OCI-LY7 (cell line): ENCODE measurements at regions not wholly inside any gene's neighbourhood (a gene's known extent, or its start where the extent isn't known, plus 50 kb on each side); places are given as distances from the start of the nearest gene placed in this dataset.

ENCODE experiments used
- BruUV-seq: library from RNA; stranded (reverse); fragments of 400-500 nt; replicated peaks from 2 replicates; lab custom pipeline; 2021; lab: Mats Ljungman, UMichigan
- CTCF ChIA-PET: fragments of 300-600 bp; sonication (Branson Sonifier 250); formaldehyde crosslinking; loops from one replicate; lab custom pipeline; 2022; ENCODE audit warnings: antibody characterized with exemption; ENCODE audit not compliant: unreplicated experiment; lab: Charles Lee
- POLR2A ChIA-PET: fragments of 300-600 bp; sonication (Branson Sonifier 250); formaldehyde crosslinking; loops from one replicate; lab custom pipeline; 2022; ENCODE audit warnings: antibody characterized with exemption; lab: Charles Lee
- DNase-seq: peaks from one replicate; pipeline ENCODE4 v3.0.0-alpha.2; 2015; ENCODE audit warnings: low spot score
- H2AFZ ChIP-seq: fragments of 200-600 bp; sonication (generic), shearing (Covaris generic); 2 replicates; pipeline ENCODE4 v1.6.1; 2014; ENCODE audit warnings: mild to moderate bottlenecking, antibody characterized with exemption, low read length, moderate library complexity
- H3K27ac ChIP-seq: fragments of 200-600 bp; sonication (generic); 2 replicates; pipeline ENCODE4 v1.5.1; 2014; ENCODE audit warnings: mixed run types, low read depth, mild to moderate bottlenecking, moderate library complexity, low read length, inconsistent platforms; ENCODE audit not compliant: poor library complexity, severe bottlenecking
- H3K36me3 ChIP-seq: fragments of 200-600 bp; sonication (generic); 2 replicates; pipeline ENCODE4 v1.6.1; 2014; ENCODE audit warnings: mild to moderate bottlenecking, antibody characterized with exemption, low read length, moderate library complexity, mixed read lengths; ENCODE audit not compliant: insufficient read depth
- H3K4me1 ChIP-seq: fragments of 200-600 bp; sonication (generic); 2 replicates; pipeline ENCODE4 v1.5.1; 2014; ENCODE audit warnings: mild to moderate bottlenecking, low read length; ENCODE audit not compliant: insufficient read depth, poor library complexity, severe bottlenecking
- H3K4me2 ChIP-seq: fragments of 200-600 bp; sonication (generic); 2 replicates; pipeline ENCODE4 v1.6.1; 2014; ENCODE audit warnings: mild to moderate bottlenecking, low read length
- H3K4me3 ChIP-seq: fragments of 200-600 bp; sonication (generic); 2 replicates; pipeline ENCODE4 v1.5.1; 2014; ENCODE audit warnings: mild to moderate bottlenecking, low read depth, low read length; ENCODE audit not compliant: poor library complexity, severe bottlenecking
- H3K79me2 ChIP-seq: fragments of 200-600 bp; sonication (generic); 2 replicates; pipeline ENCODE4 v1.6.1; 2016; ENCODE audit warnings: low read depth, mild to moderate bottlenecking, low read length, moderate library complexity, mixed read lengths; ENCODE audit not compliant: insufficient read depth
- H3K9me2 ChIP-seq: fragments of 200-600 bp; sonication (generic); 2 replicates; pipeline ENCODE4 v1.6.1; 2016; ENCODE audit warnings: mild to moderate bottlenecking, low read length, mixed read lengths; ENCODE audit not compliant: insufficient read depth
- H3K9me3 ChIP-seq: fragments of 200-600 bp; sonication (generic); 2 replicates; pipeline ENCODE4 v1.6.1; 2014; ENCODE audit warnings: mild to moderate bottlenecking, mixed run types, low read length, mixed read lengths
- H4K20me1 ChIP-seq: fragments of 200-600 bp; sonication (generic); 2 replicates; pipeline ENCODE4 v1.6.1; 2014; ENCODE audit warnings: mild to moderate bottlenecking, antibody characterized with exemption, low read length, moderate library complexity, mixed read lengths; ENCODE audit not compliant: insufficient read depth
- CTCF ChIP-seq: fragments of 200-600 bp; sonication (generic); conservative IDR thresholded peaks from 2 replicates; pipeline ENCODE4 v1.5.1; 2014; ENCODE audit warnings: mild to moderate bottlenecking, antibody characterized with exemption, low read length, moderate library complexity, mixed read lengths
- EZH2phosphoT487 ChIP-seq: fragments of 200-600 bp; sonication (generic); IDR thresholded peaks from 2 replicates; pipeline ENCODE4 v1.6.1; 2018; ENCODE audit warnings: low read depth, borderline replicate concordance, mild to moderate bottlenecking, mixed run types, antibody characterized with exemption, low read length, moderate library complexity, mixed read lengths
- intact Hi-C: fragments of 100-400 bp; cut with micrococcal nuclease; formaldehyde crosslinking; loops from one replicate; pipeline ENCODE4 v1.10.0; 2022; ENCODE audit not compliant: unreplicated experiment

DNA sequence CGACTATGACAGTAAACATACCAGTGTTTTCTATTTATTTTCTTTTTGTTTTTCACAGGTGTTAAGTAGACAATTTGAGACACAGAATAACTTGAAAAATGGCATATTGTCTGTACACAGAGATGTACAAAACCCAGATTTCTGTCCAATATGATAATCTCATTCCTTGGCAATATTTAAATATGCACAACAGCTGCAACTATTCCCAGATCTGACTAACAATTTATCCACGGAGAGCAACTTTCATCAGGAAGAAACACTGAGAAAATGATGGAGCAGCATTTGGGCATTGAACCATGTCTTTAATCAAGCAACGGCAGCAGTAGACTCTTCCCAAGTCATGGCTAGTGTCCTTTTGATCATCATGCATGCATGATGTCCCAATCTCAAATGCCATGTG is 452.6 kb downstream of the ZPLD1 start:
- H3K4me2 ChIP-seq: no peak overlapping the region
- no peaks in the 10 kb centered on the region for H3K9me2 ChIP-seq
- H3K79me2 ChIP-seq: no peaks in the 10 kb centered on the region
- intact Hi-C loops: no loop called here
- no peak overlapping the region for H2AFZ ChIP-seq
- H3K36me3 ChIP-seq: no peaks in the 10 kb centered on the region
- no peak overlapping the region for H3K27ac ChIP-seq
- no peaks in the 10 kb centered on the region for H4K20me1 ChIP-seq
- H3K4me3 ChIP-seq: no peak overlapping the region
- no peak for DNase-seq
- BruUV-seq: no TSS peak
- ChIA-PET CTCF (no interaction called here), POLR2A (interaction anchor here (0.7 kb wide), 2 partner anchors 503 to 697 kb away, joined by 3 read pairs; no protein-coding TSS in a partner anchor)
- no peaks in the 10 kb centered on the region for H3K9me3 ChIP-seq
- H3K4me1 ChIP-seq: no peaks in the 10 kb centered on the region
- TF ChIP-seq CTCF (no peak), EZH2phosphoT487 (no peak)

DNA sequence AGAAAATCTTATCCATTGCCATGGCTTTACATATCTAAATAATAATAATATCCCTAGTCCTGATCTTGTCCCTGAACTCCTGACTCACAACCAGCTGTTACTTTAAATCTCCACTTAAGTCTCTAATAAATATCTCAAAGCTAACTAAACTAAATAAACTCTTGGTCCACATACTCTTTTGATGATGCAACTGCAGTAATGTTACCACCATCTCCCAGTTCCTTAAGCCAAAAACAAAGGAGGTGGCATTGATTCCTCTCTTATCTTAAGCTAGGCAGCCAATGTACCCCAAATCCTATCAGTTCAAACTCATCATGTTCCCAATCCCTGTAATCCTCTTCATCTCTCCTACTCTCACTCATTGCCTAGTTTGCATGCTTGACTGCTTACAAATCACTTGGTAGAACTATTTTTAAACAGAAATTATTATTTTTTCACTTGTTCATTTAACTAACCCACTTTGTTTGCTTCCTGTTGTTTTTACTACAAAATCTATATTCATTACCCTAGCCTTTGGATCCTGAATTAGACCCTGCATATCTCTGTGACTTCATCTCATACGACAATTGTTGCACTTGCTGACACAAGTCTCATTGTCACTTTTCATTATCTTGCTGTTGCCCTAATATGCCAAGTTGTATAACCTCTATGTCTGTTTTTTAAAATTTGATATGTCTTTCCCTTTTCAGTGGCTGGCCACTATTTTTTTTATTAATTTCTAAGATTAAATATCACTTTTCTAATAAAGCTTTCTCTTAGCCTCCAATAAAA is 462.2 kb downstream of the ZPLD1 start:
- Histone ChIP-seq H3K4me2 (no peak overlapping the region), H3K79me2 (no peaks in the 10 kb centered on the region), H3K4me1 (no peaks in the 10 kb centered on the region), H3K27ac (no peak overlapping the region), H3K9me2 (no peaks in the 10 kb centered on the region), H2AFZ (no peak overlapping the region), H3K4me3 (no peak overlapping the region), H3K36me3 (no peaks in the 10 kb centered on the region), H3K9me3 (no peaks in the 10 kb centered on the region), H4K20me1 (no peaks in the 10 kb centered on the region)
- BruUV-seq: no TSS peak
- POLR2A ChIA-PET: interaction anchor here (1.0 kb wide), 1 partner anchor 30 kb away, joined by 3 read pairs; no protein-coding TSS in a partner anchor
- intact Hi-C loops: no loop called here
- CTCF ChIA-PET: no interaction called here
- DNase-seq: no peak
- no peak for TF ChIP-seq CTCF
- no peak for TF ChIP-seq EZH2phosphoT487

GRCh38 chr3:102904629-102905028 is 469.8 kb downstream of the ZPLD1 start:
- H3K4me1 ChIP-seq: no peaks in the 10 kb centered on the region
- ChIA-PET CTCF (no interaction called here), POLR2A (no interaction called here)
- no TSS peak for BruUV-seq
- TF ChIP-seq CTCF (no peak), EZH2phosphoT487 (no peak)
- no peaks in the 10 kb centered on the region for H4K20me1 ChIP-seq
- no peaks in the 10 kb centered on the region for H3K9me3 ChIP-seq
- no peak overlapping the region for H2AFZ ChIP-seq
- H3K36me3 ChIP-seq: no peaks in the 10 kb centered on the region
- DNase-seq: no peak
- H3K27ac ChIP-seq: no peak overlapping the region
- intact Hi-C loops: no loop called here
- H3K79me2 ChIP-seq: no peaks in the 10 kb centered on the region
- H3K4me3 ChIP-seq: no peak overlapping the region
- no peak overlapping the region for H3K4me2 ChIP-seq
- no peaks in the 10 kb centered on the region for H3K9me2 ChIP-seq
